C4-2B (cell line): ENCODE measurements at regions not wholly inside any gene's neighbourhood (a gene's known extent, or its start where the extent isn't known, plus 50 kb on each side); places are given as distances from the start of the nearest gene placed in this dataset.

Experiments used
- ZFX ChIP-seq: fragments of 450-650 bp; IDR thresholded peaks from 2 replicates; pipeline ENCODE4 v1.6.1; 2017
- TF ChIP-seq, protein P1 (sequence below): fragments of 450-650 bp; conservative IDR thresholded peaks from 2 replicates; pipeline ENCODE4 v1.5.1; 2017; ENCODE audit warnings: mild to moderate bottlenecking

DNA sequence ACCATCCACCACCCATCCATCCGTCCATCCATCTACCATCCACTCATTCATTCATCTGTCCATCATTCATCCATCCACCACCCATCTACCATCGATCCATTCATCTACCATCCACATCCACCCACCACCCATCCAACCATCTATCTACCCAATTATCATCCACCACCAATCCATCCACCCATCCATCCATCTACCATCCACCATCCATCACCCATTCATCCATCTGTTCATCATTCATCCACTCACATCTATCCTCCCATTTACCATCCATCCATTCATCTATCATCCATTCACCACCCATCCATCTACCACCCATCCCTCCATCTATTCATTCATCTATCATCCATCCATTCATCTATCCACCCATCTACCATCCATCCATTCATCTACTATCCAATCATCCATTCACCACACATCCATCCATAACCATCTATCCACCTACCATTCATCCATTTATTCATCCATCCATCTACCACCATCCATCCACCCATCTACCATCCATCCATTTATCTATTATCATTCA, 188.8 kb downstream of the JCAD start:
- TF ChIP-seq, protein P1, sequence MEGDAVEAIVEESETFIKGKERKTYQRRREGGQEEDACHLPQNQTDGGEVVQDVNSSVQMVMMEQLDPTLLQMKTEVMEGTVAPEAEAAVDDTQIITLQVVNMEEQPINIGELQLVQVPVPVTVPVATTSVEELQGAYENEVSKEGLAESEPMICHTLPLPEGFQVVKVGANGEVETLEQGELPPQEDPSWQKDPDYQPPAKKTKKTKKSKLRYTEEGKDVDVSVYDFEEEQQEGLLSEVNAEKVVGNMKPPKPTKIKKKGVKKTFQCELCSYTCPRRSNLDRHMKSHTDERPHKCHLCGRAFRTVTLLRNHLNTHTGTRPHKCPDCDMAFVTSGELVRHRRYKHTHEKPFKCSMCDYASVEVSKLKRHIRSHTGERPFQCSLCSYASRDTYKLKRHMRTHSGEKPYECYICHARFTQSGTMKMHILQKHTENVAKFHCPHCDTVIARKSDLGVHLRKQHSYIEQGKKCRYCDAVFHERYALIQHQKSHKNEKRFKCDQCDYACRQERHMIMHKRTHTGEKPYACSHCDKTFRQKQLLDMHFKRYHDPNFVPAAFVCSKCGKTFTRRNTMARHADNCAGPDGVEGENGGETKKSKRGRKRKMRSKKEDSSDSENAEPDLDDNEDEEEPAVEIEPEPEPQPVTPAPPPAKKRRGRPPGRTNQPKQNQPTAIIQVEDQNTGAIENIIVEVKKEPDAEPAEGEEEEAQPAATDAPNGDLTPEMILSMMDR: no peak
- TF ChIP-seq ZFX: no peak
